Right lobe of liver (tissue), 6 donors: ENCODE measurements at regions not wholly inside any gene's neighbourhood (a gene's known extent, or its start where the extent isn't known, plus 50 kb on each side); places are given as distances from the start of the nearest gene placed in this dataset.

ENCODE experiments used
- ATAC-seq, 4 donors: fragments of 200-7000 bp; cut with Tn5 transposase; one replicate each; pipeline ENCODE4 v1.9.1; 2020; ENCODE audit warnings: mild to moderate bottlenecking in 4 of 4, moderate library complexity in 4 of 4
- DNase-seq, 3 donors: peaks; one replicate each; pipeline ENCODE4 v3.0.0-alpha.2; 2020
- H3K27ac ChIP-seq, 3 donors: fragments of 200-600 bp; one replicate each; pipeline ENCODE4 v1.8.0; 2022
- H3K27me3 ChIP-seq, 2 donors: fragments of 200-600 bp; one replicate each; pipeline ENCODE4 v1.8.0; 2022
- H3K36me3 ChIP-seq, 4 donors: fragments of 200-600 bp; sonication (generic) in 1 of 4; one replicate each; pipeline versions ENCODE4 v1.5.1 to v1.8.0; 2017 to 2022; ENCODE audit warnings: control low read depth in 1 of 4
- H3K4me1 ChIP-seq, 4 donors: fragments of 200-600 bp; sonication (generic) in 1 of 4; one replicate each; pipeline versions ENCODE4 v1.5.1 to v1.8.0; 2017 to 2022; ENCODE audit warnings: control low read depth in 1 of 4
- H3K4me3 ChIP-seq, 3 donors: fragments of 200-600 bp; one replicate each; pipeline ENCODE4 v1.8.0; 2022
- H3K9me3 ChIP-seq, 4 donors: fragments of 200-600 bp; sonication (generic) in 1 of 4; one replicate each; pipeline versions ENCODE4 v1.5.1 to v1.8.0; 2017 to 2022; ENCODE audit warnings: control low read depth in 1 of 4
- POLR2A ChIP-seq: fragments of 450-650 bp; IDR thresholded peaks from one replicate; pipeline ENCODE4 v1.6.1; 2017; ENCODE audit warnings: antibody characterized with exemption, mild to moderate bottlenecking
- WGBS: methylation state at CpG from one replicate; pipeline ENCODE4 v1.1.6; 2018; ENCODE audit warnings: low coverage, low lambda C conversion rate; ENCODE audit not compliant: insufficient coverage; ENCODE audit errors: missing lambda C conversion rate; 5-methylcytosine and 5-hydroxymethylcytosine counted together
- intact Hi-C, 2 donors: fragments of 100-400 bp; cut with DNase I; formaldehyde crosslinking; loops; one replicate each; pipeline versions ENCODE4 v1.11.2 to v1.14.1; 2022
- TF ChIP-seq, protein P1 (sequence below), 4 donors: fragments of 200-600 bp in 3 of 4; fragments of 450-650 bp in 1 of 4; IDR thresholded peaks; one replicate each; pipeline versions ENCODE4 v1.5.1 to v1.8.0; 2016 to 2022; ENCODE audit warnings: antibody characterized with exemption in 4 of 4, mild to moderate bottlenecking in 2 of 4
- donor health status: DM: no; HTN: yes; CAD: no.
- donor health status: DM: no; HTN: no; CAD: no.
- donor health status: DM: no; HTN: no; CAD: no.
- donor health status: DM: no; HTN: yes; CAD: no.
- donor health status: DM: no; HTN: yes; CAD: no.

DNA sequence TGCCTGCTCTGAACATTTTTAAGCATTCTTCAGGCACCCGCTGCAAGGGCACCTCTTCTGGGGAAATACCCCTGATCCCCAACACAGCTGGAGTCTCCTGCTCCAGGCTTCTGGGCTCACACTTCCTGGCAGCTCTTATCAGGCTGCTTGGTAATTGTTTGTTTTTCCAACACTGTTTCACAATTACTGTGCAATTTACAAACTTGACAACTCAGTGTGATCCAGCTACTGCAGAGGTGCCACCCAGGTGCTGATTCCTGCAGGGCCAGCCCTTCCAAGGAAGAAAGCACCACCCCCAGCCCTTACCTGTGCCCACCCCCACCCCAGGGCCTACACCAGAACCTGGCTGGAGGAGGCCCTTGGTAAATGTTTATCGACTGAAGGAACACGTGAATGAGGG, 66.5 kb downstream of the MAGEF1 start:
- intact Hi-C loops = no loop called here
- ATAC-seq (peak; percentile 87 to 98 (median 93)), DNase-seq (peak in 2 of 3 donors; percentile 27 to 62)
- no peak overlapping the region for H3K27ac ChIP-seq
- WGBS = 29% methylated on average over 2 of the region's 3 CpGs
- H3K4me3 ChIP-seq = no peak overlapping the region
- peaks cover 0 to 12% (median 0%) of the 10 kb centered on the region in 4 donors for H3K4me1 ChIP-seq
- no peaks in the 10 kb centered on the region for H3K9me3 ChIP-seq
- no peaks in the 10 kb centered on the region for H3K36me3 ChIP-seq
- TF ChIP-seq, protein P1, sequence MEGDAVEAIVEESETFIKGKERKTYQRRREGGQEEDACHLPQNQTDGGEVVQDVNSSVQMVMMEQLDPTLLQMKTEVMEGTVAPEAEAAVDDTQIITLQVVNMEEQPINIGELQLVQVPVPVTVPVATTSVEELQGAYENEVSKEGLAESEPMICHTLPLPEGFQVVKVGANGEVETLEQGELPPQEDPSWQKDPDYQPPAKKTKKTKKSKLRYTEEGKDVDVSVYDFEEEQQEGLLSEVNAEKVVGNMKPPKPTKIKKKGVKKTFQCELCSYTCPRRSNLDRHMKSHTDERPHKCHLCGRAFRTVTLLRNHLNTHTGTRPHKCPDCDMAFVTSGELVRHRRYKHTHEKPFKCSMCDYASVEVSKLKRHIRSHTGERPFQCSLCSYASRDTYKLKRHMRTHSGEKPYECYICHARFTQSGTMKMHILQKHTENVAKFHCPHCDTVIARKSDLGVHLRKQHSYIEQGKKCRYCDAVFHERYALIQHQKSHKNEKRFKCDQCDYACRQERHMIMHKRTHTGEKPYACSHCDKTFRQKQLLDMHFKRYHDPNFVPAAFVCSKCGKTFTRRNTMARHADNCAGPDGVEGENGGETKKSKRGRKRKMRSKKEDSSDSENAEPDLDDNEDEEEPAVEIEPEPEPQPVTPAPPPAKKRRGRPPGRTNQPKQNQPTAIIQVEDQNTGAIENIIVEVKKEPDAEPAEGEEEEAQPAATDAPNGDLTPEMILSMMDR (IDR thresholded peaks at IDR 0.05) = no peak
- no peak for TF ChIP-seq POLR2A
- H3K27me3 ChIP-seq = no peaks in the 10 kb centered on the region

DNA sequence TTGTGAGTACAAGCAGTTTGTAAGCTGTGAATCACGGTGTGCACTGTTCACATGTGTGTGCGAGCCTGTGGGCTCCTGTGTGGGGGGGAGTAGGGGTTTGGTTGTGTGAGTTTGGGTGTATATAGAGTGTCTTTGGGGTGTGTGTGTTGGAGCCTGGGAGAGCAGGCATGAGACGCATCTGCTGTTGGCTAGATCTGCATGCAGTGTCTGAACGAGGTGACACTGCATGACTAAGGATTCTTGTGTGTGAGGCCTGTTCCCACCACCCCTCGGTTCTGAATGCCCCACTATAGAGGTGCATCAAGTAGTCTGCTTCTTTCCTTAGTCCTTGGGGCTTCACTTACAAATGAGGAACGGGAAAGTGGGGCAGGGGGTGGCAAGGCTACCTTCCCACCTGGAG, 68.4 kb downstream of the MAGEF1 start:
- no peaks in the 10 kb centered on the region for H3K9me3 ChIP-seq
- peaks cover 0 to 12% (median 0%) of the 10 kb centered on the region in 4 donors for H3K4me1 ChIP-seq
- no peaks in the 10 kb centered on the region for H3K27me3 ChIP-seq
- H3K36me3 ChIP-seq = no peaks in the 10 kb centered on the region
- WGBS = 78% methylated on average over 3 of the region's 6 CpGs
- DNase-seq (no peak), ATAC-seq (no peak)
- no peak overlapping the region for H3K27ac ChIP-seq
- intact Hi-C loops = no loop called here
- no peak for TF ChIP-seq POLR2A
- TF ChIP-seq, protein P1 (IDR thresholded peaks at IDR 0.05) = no peak
- H3K4me3 ChIP-seq = no peak overlapping the region

DNA sequence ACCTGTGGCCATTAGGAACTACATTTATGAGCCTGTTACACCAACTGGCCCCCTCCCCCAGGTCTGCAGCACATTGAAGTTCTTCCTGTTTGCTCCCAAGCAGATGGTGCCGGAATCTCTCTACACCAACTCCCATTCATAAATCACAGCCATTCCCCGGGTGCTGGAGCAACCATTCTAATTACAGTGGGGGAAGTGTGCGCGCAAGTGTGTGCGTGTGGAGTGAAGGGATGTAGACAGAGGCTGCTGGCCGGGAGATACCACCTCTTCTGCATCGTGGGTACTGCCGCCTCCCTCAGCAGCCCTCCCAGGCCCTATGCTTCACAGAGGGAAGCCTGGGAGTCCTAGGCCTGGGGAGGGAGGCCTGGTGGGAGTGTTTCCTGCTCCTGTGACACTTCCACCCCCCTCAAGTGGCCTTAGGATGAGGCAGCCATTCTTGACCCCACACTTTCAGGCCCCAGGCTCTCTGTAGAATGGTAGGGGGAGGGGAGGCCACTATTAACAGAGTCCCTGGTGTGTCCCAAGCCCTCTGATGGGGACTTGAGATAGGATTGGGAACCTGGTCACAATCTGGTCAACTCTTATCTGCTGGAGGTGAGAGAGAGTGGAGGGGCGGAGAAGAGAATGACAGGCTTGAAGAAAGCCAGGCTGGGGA, 69.1 kb downstream of the MAGEF1 start:
- 80% methylated on average over 3 of the region's 9 CpGs for whole genome bisulfite sequencing
- no peak overlapping the region for H3K4me3 ChIP-seq
- DNase-seq (no peak), ATAC-seq (no peak)
- TF ChIP-seq, protein P1 (IDR thresholded peaks at IDR 0.05) = no peak
- TF ChIP-seq POLR2A = no peak
- no peak overlapping the region for H3K27ac ChIP-seq
- H3K36me3 ChIP-seq = no peaks in the 10 kb centered on the region
- intact Hi-C loops = no loop called here
- peaks cover 0 to 12% (median 0%) of the 10 kb centered on the region in 4 donors for H3K4me1 ChIP-seq
- H3K9me3 ChIP-seq = no peaks in the 10 kb centered on the region
- H3K27me3 ChIP-seq = no peaks in the 10 kb centered on the region

DNA sequence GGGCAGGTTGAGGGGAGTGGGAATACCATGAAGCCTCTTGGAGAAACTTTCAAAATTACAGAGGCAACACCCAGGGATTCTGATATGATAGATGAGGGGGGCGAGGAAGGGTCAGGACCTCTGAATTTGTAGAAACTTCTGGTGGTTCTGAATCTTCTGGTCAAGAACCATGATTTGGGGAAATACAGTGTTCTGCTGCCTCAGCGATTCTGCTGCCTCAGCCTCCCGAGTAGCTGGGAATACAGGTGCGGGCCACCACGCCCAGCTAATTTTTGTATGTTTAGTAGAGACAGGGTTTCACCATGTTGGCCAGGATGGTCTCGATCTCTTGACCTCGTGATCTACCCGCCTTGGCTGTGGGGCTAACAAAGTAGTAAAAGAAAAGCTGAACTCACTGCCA, 70.4 kb downstream of the MAGEF1 start:
- H3K9me3 ChIP-seq = no peaks in the 10 kb centered on the region
- 93% methylated on average over 2 of the region's 8 CpGs for WGBS
- no peaks in the 10 kb centered on the region for H3K36me3 ChIP-seq
- H3K27ac ChIP-seq = no peak overlapping the region
- H3K27me3 ChIP-seq = no peaks in the 10 kb centered on the region
- H3K4me1 ChIP-seq = peaks cover 0 to 12% (median 0%) of the 10 kb centered on the region in 4 donors
- ATAC-seq (no peak), DNase-seq (no peak)
- intact Hi-C loops = no loop called here
- H3K4me3 ChIP-seq = no peak overlapping the region
- TF ChIP-seq POLR2A = no peak
- TF ChIP-seq, protein P1 (IDR thresholded peaks at IDR 0.05) = no peak
